Upper lobe of left lung (tissue), 4 donors: ENCODE measurements at regions not wholly inside any gene's neighbourhood (a gene's known extent, or its start where the extent isn't known, plus 50 kb on each side); places are given as distances from the start of the nearest gene placed in this dataset.

Experiments
- EP300 ChIP-seq, 4 donors: sonication (generic); formaldehyde crosslinking; IDR thresholded peaks; one replicate each; pipeline ENCODE4 v1.5.1; 2017; ENCODE audit warnings: antibody characterized with exemption in 4 of 4, control low read depth in 2 of 4
- POLR2A ChIP-seq, 4 donors: fragments of 450-650 bp; IDR thresholded peaks; one replicate each; pipeline ENCODE4 v1.5.1; 2016 to 2017; ENCODE audit warnings: antibody characterized with exemption in 4 of 4, mild to moderate bottlenecking in 2 of 4
- TF ChIP-seq, protein P1 (sequence below), 6 experiments: fragments of 450-650 bp in 4 of 6; fragments of 200-600 bp in 2 of 6; sonication (generic) in 2 of 6; IDR thresholded peaks; one replicate each; pipeline ENCODE4 v1.5.1; 2016 to 2019; ENCODE audit warnings: antibody characterized with exemption in 6 of 6

DNA sequence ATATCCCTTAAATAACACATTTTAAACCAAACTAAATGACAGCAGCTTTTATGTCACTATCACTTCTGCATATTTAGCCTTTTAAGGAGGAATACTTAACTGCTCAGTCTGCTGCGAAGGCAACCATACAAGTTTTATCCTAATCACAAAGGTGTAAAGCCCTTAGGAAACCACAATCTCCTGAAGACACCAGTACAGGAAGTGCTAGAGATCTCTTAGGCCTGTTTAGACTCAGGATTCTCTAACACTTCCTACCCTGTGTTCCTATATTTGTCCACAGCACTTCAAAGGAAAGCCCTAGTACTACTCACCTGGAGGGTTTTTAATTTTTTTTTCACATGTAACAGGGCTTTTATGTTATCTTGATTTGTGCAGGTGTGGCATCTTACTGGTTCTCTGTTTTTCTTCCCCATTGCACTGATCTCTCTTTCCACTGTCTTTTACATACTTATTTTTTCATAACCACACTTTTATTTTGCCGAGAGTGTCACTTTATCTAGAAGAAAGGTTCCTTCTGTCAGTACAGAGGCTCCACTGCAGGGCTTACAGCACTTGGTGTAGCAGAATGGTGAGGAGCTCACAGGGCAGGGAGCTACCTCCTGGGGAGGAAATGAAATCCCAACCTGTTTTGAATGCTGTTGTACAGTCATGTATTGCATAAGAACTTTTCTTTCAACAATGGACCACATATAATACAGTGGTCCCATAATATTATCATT, 1060.6 kb upstream of the ACO1 start:
- TF ChIP-seq, protein P1, sequence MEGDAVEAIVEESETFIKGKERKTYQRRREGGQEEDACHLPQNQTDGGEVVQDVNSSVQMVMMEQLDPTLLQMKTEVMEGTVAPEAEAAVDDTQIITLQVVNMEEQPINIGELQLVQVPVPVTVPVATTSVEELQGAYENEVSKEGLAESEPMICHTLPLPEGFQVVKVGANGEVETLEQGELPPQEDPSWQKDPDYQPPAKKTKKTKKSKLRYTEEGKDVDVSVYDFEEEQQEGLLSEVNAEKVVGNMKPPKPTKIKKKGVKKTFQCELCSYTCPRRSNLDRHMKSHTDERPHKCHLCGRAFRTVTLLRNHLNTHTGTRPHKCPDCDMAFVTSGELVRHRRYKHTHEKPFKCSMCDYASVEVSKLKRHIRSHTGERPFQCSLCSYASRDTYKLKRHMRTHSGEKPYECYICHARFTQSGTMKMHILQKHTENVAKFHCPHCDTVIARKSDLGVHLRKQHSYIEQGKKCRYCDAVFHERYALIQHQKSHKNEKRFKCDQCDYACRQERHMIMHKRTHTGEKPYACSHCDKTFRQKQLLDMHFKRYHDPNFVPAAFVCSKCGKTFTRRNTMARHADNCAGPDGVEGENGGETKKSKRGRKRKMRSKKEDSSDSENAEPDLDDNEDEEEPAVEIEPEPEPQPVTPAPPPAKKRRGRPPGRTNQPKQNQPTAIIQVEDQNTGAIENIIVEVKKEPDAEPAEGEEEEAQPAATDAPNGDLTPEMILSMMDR (IDR thresholded peaks at IDR 0.05) = no peak
- TF ChIP-seq EP300 (IDR thresholded peaks at IDR 0.05) = no peak
- no peak for TF ChIP-seq POLR2A (IDR thresholded peaks at IDR 0.05)
